ENCODE measurements at regions not wholly inside any gene's neighbourhood (a gene's known extent, or its start where the extent isn't known, plus 50 kb on each side); places are given as distances from the start of the nearest gene placed in this dataset.

DNA sequence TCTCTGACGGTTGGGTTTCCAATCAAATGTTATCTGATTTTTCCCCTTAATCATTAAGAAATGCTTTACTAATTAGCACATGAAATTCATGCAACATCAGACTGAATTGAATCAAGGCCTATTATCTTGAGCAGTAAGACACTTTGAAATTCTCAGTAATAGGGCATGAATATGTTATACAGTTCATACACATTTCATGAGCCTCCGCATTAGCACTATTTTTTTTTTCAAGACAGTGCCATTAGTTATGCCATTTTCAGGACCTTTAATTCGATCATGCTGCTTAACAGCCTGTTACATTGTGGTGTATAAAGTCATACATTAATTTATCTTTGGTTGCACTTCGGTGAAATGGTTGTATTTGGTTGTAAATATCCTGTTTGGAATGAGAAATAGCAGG lies 862.6 kb upstream of the GOT2 start:
- no peak for TF ChIP-seq SRF (IDR thresholded peaks at IDR 0.05; ENCODE audit: low read depth, low read length)
- no peak for TF ChIP-seq ZNF10 (CRISPR knock-in tag; IDR thresholded peaks at IDR 0.05; ENCODE audit: borderline replicate concordance, low read depth)

All from HepG2 (cell line).